Activated CD4-positive, alpha-beta T cell treated with anti-CD3 and anti-CD28 coated beads, Interleukin-2, amount 10 ng/mL, durations not matched to agents 7 days and 5 days (primary cell): ENCODE measurements at regions not wholly inside any gene's neighbourhood (a gene's known extent, or its start where the extent isn't known, plus 50 kb on each side); places are given as distances from the start of the nearest gene placed in this dataset.

ENCODE experiments used
- CTCF ChIA-PET: fragments of 350-600 bp; sonication (Branson Sonifier 250); formaldehyde crosslinking; loops from one replicate; lab custom pipeline; 2021; ENCODE audit warnings: antibody characterized with exemption; lab: Charles Lee
- POLR2A ChIA-PET: fragments of 350-600 bp; sonication (Branson Sonifier 250); formaldehyde crosslinking; loops from one replicate; lab custom pipeline; 2021; ENCODE audit warnings: antibody characterized with exemption; lab: Charles Lee
- DNase-seq: peaks from one replicate; pipeline ENCODE4 v3.0.0-alpha.2; 2020
- H3K27ac Mint-ChIP-seq: one replicate; pipeline ENCODE4 v1.8.0; 2021; ENCODE audit warnings: mild to moderate bottlenecking, moderate library complexity, mixed read lengths
- H3K27me3 Mint-ChIP-seq: one replicate; pipeline ENCODE4 v1.8.0; 2021; ENCODE audit warnings: mixed read lengths
- H3K36me3 Mint-ChIP-seq: one replicate; pipeline ENCODE4 v1.8.0; 2021; ENCODE audit warnings: low read depth, mixed read lengths
- H3K4me1 Mint-ChIP-seq: one replicate; pipeline ENCODE4 v1.8.0; 2021; ENCODE audit warnings: mixed read lengths
- H3K4me3 Mint-ChIP-seq: one replicate; pipeline ENCODE4 v1.8.0; 2021; ENCODE audit warnings: mild to moderate bottlenecking, moderate library complexity, mixed read lengths
- H3K9me3 Mint-ChIP-seq: one replicate; pipeline ENCODE4 v1.8.0; 2021; ENCODE audit warnings: mixed read lengths

GRCh38 chr21:27212441-27212840 lies 245.6 kb upstream of the ADAMTS5 start:
- no peak for DNase-seq
- Mint-ChIP-seq H3K27ac (no peak overlapping the region), H3K4me1 (no peaks in the 10 kb centered on the region), H3K36me3 (no peaks in the 10 kb centered on the region), H3K27me3 (no peaks in the 10 kb centered on the region), H3K9me3 (peaks cover 2% of the 10 kb centered on the region), H3K4me3 (no peak overlapping the region)
- CTCF ChIA-PET, result no interaction called here
- POLR2A ChIA-PET, result no interaction called here

GRCh38 chr21:27209546-27209945 lies 242.7 kb upstream of the ADAMTS5 start:
- Mint-ChIP-seq H3K4me3 (no peak overlapping the region), H3K36me3 (no peaks in the 10 kb centered on the region), H3K27me3 (no peaks in the 10 kb centered on the region), H3K4me1 (no peaks in the 10 kb centered on the region), H3K9me3 (peaks cover 4% of the 10 kb centered on the region), H3K27ac (no peak overlapping the region)
- POLR2A ChIA-PET, result no interaction called here
- DNase-seq, result no peak
- CTCF ChIA-PET, result no interaction called here

- Mint-ChIP-seq H3K9me3 (peaks cover 6% of the 10 kb centered on the region), H3K4me3 (no peak overlapping the region), H3K4me1 (no peaks in the 10 kb centered on the region), H3K27me3 (no peaks in the 10 kb centered on the region), H3K27ac (no peak overlapping the region), H3K36me3 (no peaks in the 10 kb centered on the region)
- no peak for DNase-seq
- ChIA-PET POLR2A (no interaction called here), CTCF (no interaction called here)
These were observed 239.6 kb upstream of the ADAMTS5 start for GRCh38 chr21:27206368-27206982.

- no peaks in the 10 kb centered on the region for H3K4me1 Mint-ChIP-seq
- CTCF ChIA-PET, result no interaction called here
- DNase-seq, result no peak
These were observed 235.4 kb upstream of the ADAMTS5 start for GRCh38 chr21:27202301-27202700.

GRCh38 chr21:27201197-27201596 lies 234.3 kb upstream of the ADAMTS5 start:
- H3K9me3 Mint-ChIP-seq, result peaks cover 10% of the 10 kb centered on the region
- H3K27ac Mint-ChIP-seq, result no peak overlapping the region
- H3K4me3 Mint-ChIP-seq, result no peak overlapping the region
- ChIA-PET POLR2A (no interaction called here), CTCF (no interaction called here)
- no peak for DNase-seq
- H3K4me1 Mint-ChIP-seq, result no peaks in the 10 kb centered on the region
- no peaks in the 10 kb centered on the region for H3K27me3 Mint-ChIP-seq
- no peaks in the 10 kb centered on the region for H3K36me3 Mint-ChIP-seq

More at GRCh38 chr21:27202301-27202700, 235.4 kb upstream of the ADAMTS5 start:
- POLR2A ChIA-PET, result no interaction called here
- Mint-ChIP-seq H3K27ac (no peak overlapping the region), H3K36me3 (no peaks in the 10 kb centered on the region), H3K4me3 (no peak overlapping the region), H3K27me3 (no peaks in the 10 kb centered on the region), H3K9me3 (peaks cover 10% of the 10 kb centered on the region)

- Mint-ChIP-seq H3K27me3 (no peaks in the 10 kb centered on the region), H3K27ac (no peak overlapping the region), H3K36me3 (no peaks in the 10 kb centered on the region), H3K4me3 (no peak overlapping the region), H3K9me3 (peaks cover 7% of the 10 kb centered on the region), H3K4me1 (no peaks in the 10 kb centered on the region)
- ChIA-PET CTCF (no interaction called here), POLR2A (no interaction called here)
- DNase-seq, result no peak
These were observed 229.8 kb upstream of the ADAMTS5 start for GRCh38 chr21:27196651-27197050.

GRCh38 chr21:27192281-27192949 lies 225.5 kb upstream of the ADAMTS5 start:
- H3K9me3 Mint-ChIP-seq, result peaks cover 5% of the 10 kb centered on the region
- CTCF ChIA-PET, result no interaction called here
- POLR2A ChIA-PET, result no interaction called here
- H3K36me3 Mint-ChIP-seq, result no peaks in the 10 kb centered on the region
- no peak for DNase-seq
- no peak overlapping the region for H3K27ac Mint-ChIP-seq
- H3K4me3 Mint-ChIP-seq, result no peak overlapping the region
- no peaks in the 10 kb centered on the region for H3K27me3 Mint-ChIP-seq
- no peaks in the 10 kb centered on the region for H3K4me1 Mint-ChIP-seq

GRCh38 chr21:27190601-27191000 lies 223.7 kb upstream of the ADAMTS5 start:
- Mint-ChIP-seq H3K4me3 (no peak overlapping the region), H3K27me3 (no peaks in the 10 kb centered on the region), H3K27ac (no peak overlapping the region), H3K36me3 (no peaks in the 10 kb centered on the region), H3K9me3 (peaks cover 5% of the 10 kb centered on the region), H3K4me1 (no peaks in the 10 kb centered on the region)
- ChIA-PET CTCF (no interaction called here), POLR2A (no interaction called here)
- no peak for DNase-seq

GRCh38 chr21:27189870-27190269 lies 223.0 kb upstream of the ADAMTS5 start:
- Mint-ChIP-seq H3K27me3 (no peaks in the 10 kb centered on the region), H3K4me1 (no peaks in the 10 kb centered on the region), H3K27ac (no peak overlapping the region), H3K9me3 (peaks cover 5% of the 10 kb centered on the region), H3K36me3 (no peaks in the 10 kb centered on the region), H3K4me3 (no peak overlapping the region)
- no peak for DNase-seq
- ChIA-PET CTCF (no interaction called here), POLR2A (no interaction called here)

GRCh38 chr21:27173053-27173452 lies 206.2 kb upstream of the ADAMTS5 start:
- no peak for DNase-seq
- H3K4me1 Mint-ChIP-seq, result no peaks in the 10 kb centered on the region
- H3K9me3 Mint-ChIP-seq, result peaks cover 5% of the 10 kb centered on the region
- H3K27ac Mint-ChIP-seq, result no peak overlapping the region
- CTCF ChIA-PET, result no interaction called here
- no peaks in the 10 kb centered on the region for H3K27me3 Mint-ChIP-seq
- POLR2A ChIA-PET, result no interaction called here
- H3K36me3 Mint-ChIP-seq, result no peaks in the 10 kb centered on the region
- H3K4me3 Mint-ChIP-seq, result no peak overlapping the region

- ChIA-PET CTCF (no interaction called here), POLR2A (no interaction called here)
- Mint-ChIP-seq H3K4me1 (no peaks in the 10 kb centered on the region), H3K4me3 (no peak overlapping the region), H3K36me3 (no peaks in the 10 kb centered on the region), H3K27me3 (no peaks in the 10 kb centered on the region), H3K27ac (no peak overlapping the region), H3K9me3 (peaks cover 5% of the 10 kb centered on the region)
- no peak for DNase-seq
These were observed 204.8 kb upstream of the ADAMTS5 start for GRCh38 chr21:27171707-27172106.

- H3K27me3 Mint-ChIP-seq, result no peaks in the 10 kb centered on the region
- no peaks in the 10 kb centered on the region for H3K36me3 Mint-ChIP-seq
- peaks cover 2% of the 10 kb centered on the region for H3K9me3 Mint-ChIP-seq
- H3K4me1 Mint-ChIP-seq, result no peaks in the 10 kb centered on the region
- no peak for DNase-seq
- ChIA-PET POLR2A (no interaction called here), CTCF (no interaction called here)
- H3K27ac Mint-ChIP-seq, result no peak overlapping the region
- no peak overlapping the region for H3K4me3 Mint-ChIP-seq
These were observed 201.2 kb upstream of the ADAMTS5 start for GRCh38 chr21:27168084-27168483.

- no peaks in the 10 kb centered on the region for H3K27me3 Mint-ChIP-seq
- ChIA-PET POLR2A (no interaction called here), CTCF (no interaction called here)
- H3K4me3 Mint-ChIP-seq, result no peak overlapping the region
- DNase-seq, result no peak
- H3K27ac Mint-ChIP-seq, result no peak overlapping the region
- peaks cover 4% of the 10 kb centered on the region for H3K9me3 Mint-ChIP-seq
- no peaks in the 10 kb centered on the region for H3K36me3 Mint-ChIP-seq
- no peaks in the 10 kb centered on the region for H3K4me1 Mint-ChIP-seq
These were observed 197.6 kb upstream of the ADAMTS5 start for GRCh38 chr21:27164208-27165177.
